HG02642 (cell line): ENCODE measurements at regions not wholly inside any gene's neighbourhood (a gene's known extent, or its start where the extent isn't known, plus 50 kb on each side); places are given as distances from the start of the nearest gene placed in this dataset.

ENCODE experiments used
- ATAC-seq: cut with Tn5 transposase; IDR thresholded peaks from one replicate; pipeline ENCODE4 v1.9.1; 2021; ENCODE audit warnings: mild to moderate bottlenecking; ENCODE audit not compliant: unreplicated experiment, poor library complexity

DNA sequence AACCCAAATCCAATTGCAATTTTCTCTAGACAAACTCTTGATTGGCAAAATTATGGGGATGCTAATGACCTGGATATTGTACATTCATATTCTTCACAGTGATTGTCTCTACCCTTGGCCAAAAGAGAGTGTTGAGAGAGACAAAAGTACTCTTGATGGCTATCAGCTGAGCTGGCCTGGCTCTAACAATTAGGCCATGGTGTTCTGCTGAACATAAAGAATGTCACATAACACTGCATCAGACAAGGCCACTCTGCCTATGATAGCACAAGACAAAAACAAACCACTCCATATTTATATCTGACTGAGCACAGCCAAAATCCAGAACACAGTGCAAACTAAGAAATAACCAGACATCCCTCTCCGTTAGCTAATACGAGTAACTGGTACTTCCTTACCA, 101.7 kb downstream of the ADAMTS1 start:
- no peak for ATAC-seq

DNA sequence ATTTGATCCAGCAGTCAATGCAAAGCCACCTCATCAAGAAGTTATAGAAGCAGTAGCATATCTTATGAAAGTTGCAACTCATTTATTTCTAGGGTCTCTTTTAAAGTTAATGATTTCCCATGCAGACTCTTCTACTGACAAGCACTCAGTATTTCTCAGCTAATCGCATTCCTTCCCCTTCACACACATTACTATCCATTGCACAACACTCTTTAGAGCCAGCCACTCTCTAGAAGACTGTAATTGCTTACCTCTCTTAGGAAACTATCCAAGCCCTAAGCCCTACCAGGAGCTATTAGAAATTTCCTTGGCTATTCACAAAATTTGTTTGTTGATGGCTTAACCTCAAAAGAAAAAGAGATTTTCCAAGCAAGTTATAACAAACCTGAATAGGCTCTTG, 106.0 kb downstream of the ADAMTS1 start:
- no peak for ATAC-seq

DNA sequence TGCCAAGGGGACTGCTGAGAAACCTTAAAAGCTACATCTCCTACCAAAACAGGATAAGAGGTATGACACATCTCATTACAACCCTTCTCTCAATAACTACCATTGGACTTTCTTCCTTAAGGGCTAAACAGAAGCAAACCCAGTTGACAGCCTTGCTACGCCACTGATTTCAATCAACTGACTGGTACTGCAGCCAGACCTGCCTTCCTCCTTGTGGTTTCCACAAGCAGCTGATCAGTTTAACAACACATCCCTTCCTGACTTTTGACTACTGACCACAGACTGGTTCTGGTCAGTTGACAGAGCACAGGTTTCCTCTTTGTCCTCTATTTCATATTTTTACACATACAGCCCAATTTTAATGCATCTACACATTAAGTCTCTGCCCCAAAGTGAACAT, 108.8 kb downstream of the ADAMTS1 start:
- ATAC-seq: no peak

DNA sequence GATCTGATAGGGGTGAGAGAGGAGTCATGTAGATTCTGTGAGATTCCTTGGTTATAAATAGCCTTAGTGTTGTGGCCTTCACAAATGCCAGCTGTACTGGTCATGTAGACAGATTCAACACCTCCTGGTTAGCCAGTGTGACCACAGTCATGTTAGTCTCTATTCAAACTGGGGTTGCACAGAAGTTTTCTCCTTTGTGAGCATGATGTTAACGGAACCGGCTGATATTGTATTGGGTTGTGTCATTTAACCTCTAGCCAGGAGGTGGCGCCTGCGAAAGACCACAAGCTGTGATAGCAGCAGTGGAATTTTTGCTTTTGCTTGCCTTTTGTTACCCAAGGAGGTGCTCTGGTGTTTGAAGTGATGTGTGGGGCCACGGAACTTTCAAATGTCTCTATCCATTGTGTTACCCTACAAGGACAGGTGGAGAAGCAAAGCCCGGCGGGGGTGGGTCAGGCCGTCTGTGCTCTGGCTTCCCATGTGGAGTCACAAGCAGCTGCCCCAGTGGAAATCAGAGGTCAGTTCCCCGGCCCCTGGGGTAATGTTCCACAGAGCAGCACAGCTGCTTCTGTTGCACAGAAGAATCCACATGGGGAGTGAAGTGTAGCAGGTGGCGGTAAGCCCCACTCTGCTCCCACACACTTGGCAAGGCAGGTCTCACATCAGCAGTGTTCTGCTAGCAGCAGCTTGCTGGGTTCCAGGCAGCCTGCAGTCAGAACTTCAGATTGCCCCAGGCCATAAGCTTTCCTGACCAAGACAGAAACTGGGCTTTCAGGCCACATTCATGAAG, 112.6 kb downstream of the ADAMTS1 start:
- ATAC-seq: no peak

DNA sequence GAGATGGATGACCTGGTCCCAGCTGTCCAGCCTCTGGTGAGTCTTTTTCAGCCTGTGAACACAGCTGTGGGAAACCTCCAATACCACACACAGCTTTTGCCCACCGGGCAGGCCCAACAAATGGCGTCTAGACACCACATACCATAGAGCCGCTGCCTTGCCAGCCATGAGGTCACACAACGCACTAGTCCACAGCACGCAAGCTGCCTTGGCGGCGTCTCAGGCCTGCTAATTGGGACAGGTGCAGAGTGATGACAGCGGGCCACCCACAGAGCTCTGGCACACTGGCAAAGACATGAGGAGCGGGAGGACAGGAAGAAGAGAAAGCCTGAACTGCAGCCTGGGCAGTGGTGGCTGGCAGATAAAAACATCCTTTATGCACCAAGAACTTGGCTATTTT, 125.5 kb downstream of the ADAMTS1 start:
- ATAC-seq: no peak

DNA sequence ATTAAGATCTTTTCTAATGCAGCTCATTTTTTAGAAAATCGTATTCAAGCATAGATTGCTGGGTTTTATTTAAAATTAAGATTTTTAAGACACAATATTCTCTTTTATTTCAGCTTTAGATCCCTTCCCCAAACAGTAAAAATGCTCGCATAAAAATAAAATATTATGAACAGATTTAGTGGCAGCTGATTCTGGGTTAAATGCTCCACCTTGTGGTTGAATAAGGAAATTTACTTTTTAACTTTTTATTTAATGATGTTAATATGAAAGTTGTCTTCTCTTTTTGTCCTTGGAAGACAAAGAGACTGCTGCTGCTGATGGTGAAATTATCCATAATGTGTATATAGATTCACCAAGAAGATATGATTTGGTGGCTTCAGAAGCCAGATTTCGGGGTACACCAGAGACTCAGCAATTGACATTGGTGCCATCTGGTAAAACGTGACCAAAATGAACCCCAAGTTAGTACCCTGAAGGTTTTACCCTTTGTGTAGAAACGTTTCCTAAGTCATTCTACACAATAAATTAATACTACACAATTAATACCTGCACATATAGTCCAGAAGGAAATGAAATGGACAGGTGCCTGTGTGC, 128.0 kb downstream of the ADAMTS1 start:
- no peak for ATAC-seq

DNA sequence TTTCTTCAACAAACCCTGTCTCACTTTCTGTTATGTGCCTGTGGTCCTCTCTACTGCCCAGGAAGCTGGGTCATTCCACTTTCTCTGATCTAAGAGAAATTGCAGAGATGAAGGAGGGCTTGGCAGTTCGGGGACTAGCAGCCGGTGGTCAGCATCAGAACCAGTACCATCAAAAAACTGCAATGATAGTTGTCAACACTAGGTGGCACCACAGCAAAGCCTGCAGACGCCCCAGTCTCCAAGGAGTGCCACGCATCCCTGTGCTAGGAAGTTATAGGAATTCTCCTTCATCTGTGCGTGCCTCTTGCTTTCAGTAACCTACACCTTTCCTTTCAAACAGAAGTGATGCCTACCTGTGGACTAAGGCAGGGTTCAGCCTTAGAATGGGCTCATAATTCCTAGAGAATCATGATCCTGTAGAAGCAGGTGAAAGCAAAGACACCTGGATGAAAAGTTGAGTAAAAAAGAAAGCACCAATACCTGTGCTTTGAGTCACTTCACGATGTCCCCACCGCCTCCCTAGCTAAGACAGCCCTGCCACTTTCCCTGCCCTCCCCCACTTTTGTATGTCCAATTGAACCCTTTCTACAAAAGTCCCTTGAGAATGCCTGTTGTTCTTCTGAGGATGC, 129.2 kb downstream of the ADAMTS1 start:
- ATAC-seq: peak; percentile 69

DNA sequence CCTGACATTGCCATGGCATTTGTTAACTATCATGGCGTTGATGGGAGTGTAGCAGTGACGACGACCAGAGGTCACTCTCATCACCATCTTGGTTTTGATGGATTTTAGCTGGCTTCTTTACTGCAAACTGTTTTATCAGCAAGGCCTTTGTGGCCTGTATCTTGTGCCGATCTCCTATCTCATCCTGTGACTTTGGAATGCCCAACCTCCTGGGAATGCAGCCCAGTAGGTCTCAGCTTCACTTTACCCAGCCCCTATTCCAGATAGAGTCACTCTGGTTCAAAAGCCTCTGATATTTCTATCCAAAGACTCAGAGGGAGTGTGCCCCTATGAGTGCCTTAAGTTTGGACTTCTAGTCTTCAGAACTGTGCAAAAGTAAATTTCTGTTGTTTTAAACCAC, 130.1 kb downstream of the ADAMTS1 start:
- ATAC-seq: no peak

DNA sequence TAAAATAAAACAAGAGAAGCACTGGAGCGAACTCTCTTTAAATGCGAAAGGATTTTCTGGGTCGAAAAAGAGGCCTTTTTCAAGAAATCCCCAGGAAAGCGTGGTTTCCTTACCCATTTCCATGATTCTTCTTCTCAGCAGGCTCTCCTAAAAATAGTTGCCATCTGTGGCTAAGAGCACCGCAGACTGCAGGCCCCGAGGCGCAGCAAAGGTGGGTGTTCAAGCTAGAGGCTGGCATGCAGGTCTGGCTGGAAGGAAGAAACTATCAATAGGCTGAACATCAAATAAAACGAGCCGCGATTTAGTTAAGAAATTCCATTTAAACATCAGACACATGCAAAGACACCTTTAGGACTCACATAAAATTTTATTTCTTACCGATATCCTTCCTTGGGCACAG, 135.1 kb downstream of the ADAMTS1 start:
- ATAC-seq: no peak

DNA sequence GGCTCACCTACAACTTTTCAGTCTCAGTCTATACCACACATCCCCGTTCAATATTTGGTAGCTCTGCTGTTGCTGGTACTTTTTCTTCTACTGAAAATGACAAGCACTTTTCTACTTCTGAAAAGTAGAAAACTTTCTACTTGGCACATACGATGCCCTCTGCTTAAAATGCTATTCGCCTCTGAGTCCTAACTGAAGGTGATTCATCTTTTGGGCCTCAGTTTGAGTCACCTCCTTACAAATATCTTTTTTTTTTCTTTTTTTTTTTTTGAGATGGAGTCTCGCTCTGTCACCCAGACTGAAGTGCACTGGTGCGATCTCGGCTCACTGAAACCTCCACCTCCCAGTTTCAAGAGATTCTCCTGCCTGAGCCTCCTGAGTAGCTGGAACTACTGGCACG, 136.0 kb upstream of the CYYR1 start:
- no peak for ATAC-seq

DNA sequence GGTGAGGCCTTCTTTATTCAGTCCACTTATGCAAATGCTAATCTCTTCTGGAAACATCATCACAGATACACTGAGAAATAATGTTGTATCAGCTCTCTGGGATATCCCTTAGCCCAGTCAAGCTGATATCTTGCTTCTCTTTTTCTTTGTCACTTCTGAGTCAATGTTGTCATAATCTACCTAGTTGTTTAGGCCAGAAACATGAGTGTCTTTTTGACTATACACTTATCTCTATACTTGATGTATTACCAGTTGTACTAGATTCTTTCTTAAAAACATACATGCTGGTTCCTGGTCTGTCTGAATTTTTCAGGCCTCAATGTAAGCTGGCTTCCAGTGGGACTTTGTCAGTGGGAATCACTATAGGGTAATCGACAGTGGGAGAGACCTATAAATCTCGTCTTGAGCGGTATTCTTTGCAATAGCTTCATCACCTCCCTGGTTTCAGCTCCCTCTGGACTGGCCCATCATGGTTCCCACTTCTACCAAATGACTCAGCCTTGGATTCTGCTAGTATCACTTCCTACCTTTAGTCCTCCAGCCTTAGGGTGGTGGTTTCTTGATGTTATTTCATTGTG, 135.2 kb upstream of the CYYR1 start:
- ATAC-seq: no peak

DNA sequence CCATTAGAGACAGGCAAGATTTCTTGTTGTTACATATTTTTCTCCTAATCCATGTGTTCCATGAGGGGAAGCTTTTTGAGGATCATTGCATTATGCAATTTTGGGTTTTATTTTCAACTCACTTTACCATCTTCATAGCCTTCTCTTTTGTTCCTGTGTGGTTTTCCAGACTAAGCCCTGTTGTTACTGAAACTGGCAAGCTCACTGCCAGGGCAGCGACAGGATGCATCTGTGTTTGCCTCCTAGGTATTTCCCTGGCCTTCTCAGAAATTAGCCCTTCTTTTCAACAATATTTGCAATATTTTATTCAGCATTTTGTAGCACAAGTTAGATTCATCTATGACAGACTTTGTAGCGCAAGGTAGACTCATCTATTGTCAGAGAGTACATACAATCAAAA, 134.2 kb upstream of the CYYR1 start:
- no peak for ATAC-seq

DNA sequence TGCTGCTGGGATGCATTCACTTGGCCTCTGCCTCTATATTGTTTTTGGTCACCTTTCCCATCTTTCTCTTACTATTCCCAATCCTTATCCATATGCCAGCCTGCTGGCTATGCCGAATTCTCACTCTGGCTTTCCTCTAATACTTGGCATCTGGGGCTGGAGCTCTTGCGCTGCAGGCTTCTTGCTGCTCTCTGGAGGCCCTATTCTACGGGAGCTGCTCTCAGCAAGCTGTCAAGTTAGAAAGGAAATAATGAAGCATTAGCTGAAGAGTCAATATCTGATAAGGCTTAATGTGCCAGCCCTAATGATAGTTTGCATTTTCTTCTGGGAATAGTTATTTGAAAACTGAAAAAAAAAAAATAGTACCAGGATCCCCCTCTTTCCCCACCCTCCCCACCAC, 125.3 kb upstream of the CYYR1 start:
- ATAC-seq: no peak

DNA sequence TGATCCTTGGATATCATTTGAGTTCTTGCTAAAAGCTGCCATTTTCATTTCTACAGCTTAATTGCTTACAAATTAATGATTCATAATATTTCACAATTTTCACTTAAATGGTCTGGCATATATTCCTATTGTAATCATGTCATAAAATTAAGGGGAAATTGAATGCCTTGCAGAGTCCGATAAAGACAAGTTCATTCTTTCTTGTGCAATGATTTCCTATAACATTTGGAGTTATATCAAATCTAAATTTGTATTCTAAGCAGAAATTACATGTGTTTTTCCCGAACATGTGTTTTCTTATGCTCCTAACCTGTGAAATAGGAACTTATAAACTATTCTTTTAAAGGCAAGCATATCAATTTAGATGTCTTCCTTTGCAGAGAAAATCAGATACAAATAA, 118.3 kb upstream of the CYYR1 start:
- no peak for ATAC-seq

DNA sequence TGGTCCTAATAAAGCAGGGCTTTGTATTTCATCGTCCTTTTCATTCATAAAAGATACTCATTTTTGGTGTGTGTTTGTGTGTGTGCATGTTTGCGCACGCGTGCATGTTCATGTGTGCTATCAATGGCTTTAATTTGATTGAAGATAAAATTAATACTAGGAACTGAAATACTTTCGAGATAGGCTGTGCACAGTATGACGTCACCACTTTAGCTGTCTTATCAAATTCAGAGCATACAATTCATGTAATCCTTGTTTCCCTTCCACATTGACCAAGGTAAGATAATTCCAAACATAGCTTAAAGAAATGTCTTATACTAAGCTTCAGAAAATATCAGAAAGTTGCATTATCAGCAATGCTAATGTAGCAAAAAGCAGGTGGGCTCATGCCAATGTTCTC, 113.6 kb upstream of the CYYR1 start:
- no peak for ATAC-seq

DNA sequence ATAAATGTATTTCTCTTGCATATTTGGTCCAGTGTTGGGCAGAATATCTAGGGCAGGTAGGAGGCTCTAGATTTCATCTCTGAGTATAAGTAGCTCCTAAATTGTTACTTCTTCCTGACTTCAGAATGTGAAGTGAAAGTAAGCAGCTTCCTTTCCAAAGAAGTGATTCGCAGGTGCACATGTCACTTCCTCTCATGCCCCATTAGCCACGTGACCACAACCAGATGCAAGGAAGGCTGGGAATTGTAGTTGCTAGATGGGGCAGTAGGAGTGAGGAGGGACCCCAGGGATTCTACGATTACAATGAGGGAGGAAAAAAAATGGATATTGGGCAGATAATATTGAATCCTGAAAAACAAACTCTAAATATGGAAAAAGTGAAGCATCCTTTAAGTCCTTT, 113.2 kb upstream of the CYYR1 start:
- no peak for ATAC-seq

DNA sequence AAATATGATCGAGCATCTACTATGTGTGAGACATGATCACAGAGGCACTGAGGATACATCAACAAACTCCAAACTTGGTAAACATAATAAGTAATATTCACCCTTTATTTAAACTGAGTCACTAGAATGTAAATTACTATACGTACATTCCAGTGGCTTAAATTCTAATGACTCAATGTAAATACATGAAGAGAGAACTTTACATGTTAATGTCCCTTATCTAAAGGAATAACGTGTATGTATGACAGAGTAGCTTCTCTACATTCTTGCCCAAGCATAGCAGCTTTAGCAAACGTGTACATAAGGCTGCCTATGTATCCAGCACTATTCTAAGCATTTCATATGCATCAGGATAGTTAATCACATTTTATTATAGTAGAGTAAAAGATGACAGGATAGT, 111.8 kb upstream of the CYYR1 start:
- no peak for ATAC-seq

DNA sequence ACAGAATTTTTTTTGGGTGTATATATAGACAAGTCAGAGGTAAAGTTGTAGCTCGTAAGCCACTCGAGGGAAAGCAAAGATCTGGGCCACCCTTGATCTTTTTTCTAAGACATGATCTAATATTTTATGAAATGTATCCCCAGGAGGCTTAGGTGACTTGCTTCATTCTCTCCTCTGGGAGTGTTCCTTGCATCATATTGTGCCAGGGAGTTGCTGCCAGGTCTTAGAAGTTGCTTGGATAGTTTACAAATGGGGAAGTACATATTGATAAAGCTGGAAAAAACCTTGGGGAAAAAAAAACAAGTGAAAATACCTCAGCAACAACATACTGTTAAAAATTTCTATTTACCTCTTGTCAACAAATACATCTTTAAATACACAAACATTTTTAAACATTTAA, 110.9 kb upstream of the CYYR1 start:
- no peak for ATAC-seq

DNA sequence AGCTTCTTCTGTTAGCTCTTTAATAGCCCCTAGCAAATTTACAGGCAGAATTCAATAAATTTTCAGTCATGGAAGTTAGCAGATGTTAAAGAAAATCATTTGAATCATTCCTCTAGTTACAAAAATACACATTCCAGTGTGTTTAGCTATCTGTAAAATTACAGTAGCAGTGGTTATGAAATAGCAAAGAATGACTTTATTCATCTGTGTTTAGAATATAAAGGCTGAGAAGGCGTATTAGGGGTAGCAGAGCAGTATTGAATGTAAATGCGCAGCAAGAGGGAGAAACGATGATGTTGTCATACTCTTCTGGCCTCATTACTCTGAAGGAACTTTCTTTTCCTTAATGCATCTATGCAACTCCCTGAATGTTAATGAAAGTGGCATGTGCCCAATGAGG, 106.2 kb upstream of the CYYR1 start:
- no peak for ATAC-seq

DNA sequence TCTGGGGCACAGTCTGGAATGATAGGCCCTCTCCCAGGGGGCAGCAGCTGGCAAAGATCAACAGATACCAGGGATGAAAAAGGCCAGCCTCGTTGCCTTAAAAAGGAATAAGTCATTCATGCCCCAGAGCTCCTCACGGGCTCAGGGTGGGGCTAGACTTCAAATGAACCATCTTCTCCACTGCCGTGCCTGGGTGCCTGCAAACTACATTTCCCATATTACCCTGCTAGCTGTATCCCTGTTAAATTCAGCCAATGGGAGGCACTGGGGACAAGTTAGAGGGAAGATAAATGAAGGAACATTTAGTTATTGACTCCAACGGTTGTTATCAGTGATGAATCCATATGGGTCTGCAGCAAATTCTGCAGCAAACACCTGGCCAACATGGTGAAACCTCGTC, 101.2 kb upstream of the CYYR1 start:
- ATAC-seq: no peak

DNA sequence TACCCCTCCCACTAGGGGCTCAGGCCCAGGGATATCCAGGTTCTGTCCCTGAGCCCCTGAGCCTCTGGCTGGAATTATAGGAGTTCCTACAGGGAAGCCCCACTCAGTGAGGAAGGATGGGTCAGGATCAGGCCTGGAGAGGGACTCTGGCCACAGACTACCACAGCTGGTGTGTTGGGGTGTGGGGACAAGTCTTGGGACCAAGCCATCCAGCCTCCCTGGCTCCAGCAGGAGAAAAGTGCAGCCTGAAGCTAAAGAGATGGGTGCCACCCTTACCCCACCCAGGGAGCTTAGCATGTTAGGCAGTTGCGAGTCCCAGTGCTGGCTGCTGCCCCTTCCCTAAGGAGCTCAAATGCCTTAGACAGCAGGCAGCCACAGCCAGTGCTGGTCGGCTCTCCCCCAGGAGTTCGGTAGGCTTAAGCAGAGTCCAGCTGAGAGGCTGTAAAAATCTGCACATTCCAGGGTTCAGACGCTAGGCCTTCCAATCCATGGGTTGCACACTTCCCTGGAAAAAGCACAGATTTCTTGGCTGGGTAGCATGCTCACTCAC, 96.2 kb upstream of the CYYR1 start:
- no peak for ATAC-seq
